HEK293 (cell line): ENCODE measurements at regions not wholly inside any gene's neighbourhood (a gene's known extent, or its start where the extent isn't known, plus 50 kb on each side); places are given as distances from the start of the nearest gene placed in this dataset.

Experiments
- CTCF ChIA-PET: fragments of 350-600 bp; formaldehyde crosslinking; extraction: SDS; loops from one replicate; lab custom pipeline; 2021; ENCODE audit warnings: antibody characterized with exemption; lab: Yijun Ruan, JAX
- POLR2A ChIA-PET: fragments of 300-600 bp; formaldehyde crosslinking; extraction: SDS; loops from one replicate; lab custom pipeline; 2020; ENCODE audit warnings: antibody characterized with exemption, inconsistent platforms; lab: Yijun Ruan, JAX
- H3K27ac ChIP-seq: fragments of 200-500 bp; sonication (Bioruptor generic); 2 replicates; pipeline ENCODE4 v1.5.1; 2014; ENCODE audit warnings: low read depth, low read length, control low read depth, inconsistent platforms; ENCODE audit errors: extremely low read depth
- H3K36me3 ChIP-seq, 2 experiments: fragments of 200-500 bp in 1 of 2; sonication (Bioruptor generic) in 1 of 2; 1 replicate in 1 of 2; 2 replicates in 1 of 2; pipeline ENCODE4 v1.5.1; 2014 to 2017; ENCODE audit warnings: inconsistent platforms in 2 of 2, low read length in 2 of 2; ENCODE audit not compliant: control insufficient read depth in 2 of 2, insufficient read depth in 1 of 2
- H3K4me1 ChIP-seq: fragments of 200-500 bp; sonication (Bioruptor generic); 2 replicates; pipeline ENCODE4 v1.5.1; 2014; ENCODE audit warnings: mild to moderate bottlenecking, low read length, inconsistent platforms; ENCODE audit not compliant: control insufficient read depth, insufficient read depth
- H3K4me3 ChIP-seq: 2 replicates; pipeline ENCODE4 v1.5.1; 2011; ENCODE audit warnings: low read depth, mild to moderate bottlenecking, control low read depth, low read length, moderate library complexity
- H3K9me3 ChIP-seq: fragments of 200-500 bp; sonication (Bioruptor generic); 2 replicates; pipeline ENCODE4 v1.5.1; 2014; ENCODE audit warnings: low read depth, low read length, inconsistent platforms; ENCODE audit not compliant: control insufficient read depth, insufficient read depth
- GLI2 ChIP-seq: fragments of 450-650 bp; formaldehyde crosslinking; IDR thresholded peaks from 2 replicates; pipeline ENCODE4; 2017; ENCODE audit warnings: missing biosample characterization, missing genetic modification characterization, low read depth, borderline replicate concordance
- IKZF3 ChIP-seq: fragments of 450-650 bp; IDR thresholded peaks from 2 replicates; pipeline ENCODE4 v1.5.0; 2018; ENCODE audit warnings: missing biosample characterization, mild to moderate bottlenecking, missing genetic modification characterization, moderate library complexity
- OVOL3 ChIP-seq: fragments of 450-650 bp; formaldehyde crosslinking; IDR thresholded peaks from 2 replicates; pipeline ENCODE4 v1.5.1; 2016; ENCODE audit warnings: missing biosample characterization, missing genetic modification characterization
- SCRT1 ChIP-seq: fragments of 450-650 bp; formaldehyde crosslinking; IDR thresholded peaks from 2 replicates; pipeline ENCODE4 v1.5.1; 2016; ENCODE audit warnings: missing biosample characterization, missing genetic modification characterization, borderline replicate concordance
- SCRT2 ChIP-seq: fragments of 450-650 bp; formaldehyde crosslinking; IDR thresholded peaks from 2 replicates; pipeline ENCODE4 v1.5.1; 2016; ENCODE audit warnings: missing biosample characterization, missing genetic modification characterization
- ZBTB49 ChIP-seq: fragments of 450-650 bp; formaldehyde crosslinking; IDR thresholded peaks from 2 replicates; pipeline ENCODE4 v1.5.1; 2016; ENCODE audit warnings: missing biosample characterization, missing genetic modification characterization, low read depth
- ZNF155 ChIP-seq: fragments of 450-650 bp; formaldehyde crosslinking; IDR thresholded peaks from 2 replicates; pipeline ENCODE4 v1.5.1; 2016; ENCODE audit warnings: missing biosample characterization, missing genetic modification characterization
- ZNF157 ChIP-seq: fragments of 450-650 bp; formaldehyde crosslinking; IDR thresholded peaks from 2 replicates; pipeline ENCODE4 v1.5.1; 2016; ENCODE audit warnings: missing biosample characterization, missing genetic modification characterization
- ZNF19 ChIP-seq: fragments of 450-650 bp; formaldehyde crosslinking; IDR thresholded peaks from 2 replicates; pipeline ENCODE4; 2016; ENCODE audit warnings: missing biosample characterization, missing genetic modification characterization, low read depth
- ZNF214 ChIP-seq: fragments of 450-650 bp; formaldehyde crosslinking; IDR thresholded peaks from 2 replicates; pipeline ENCODE4 v1.5.1; 2017; ENCODE audit warnings: missing biosample characterization, mild to moderate bottlenecking, missing genetic modification characterization, borderline replicate concordance
- ZNF239 ChIP-seq: fragments of 450-650 bp; formaldehyde crosslinking; IDR thresholded peaks from 2 replicates; pipeline ENCODE4 v1.5.1; 2016; ENCODE audit warnings: missing biosample characterization, missing genetic modification characterization
- ZNF501 ChIP-seq: fragments of 450-650 bp; formaldehyde crosslinking; IDR thresholded peaks from 2 replicates; pipeline ENCODE4 v1.5.1; 2016; ENCODE audit warnings: missing biosample characterization, missing genetic modification characterization
- ZNF560 ChIP-seq: fragments of 450-650 bp; formaldehyde crosslinking; IDR thresholded peaks from 2 replicates; pipeline ENCODE4 v1.5.1; 2017; ENCODE audit warnings: missing biosample characterization, missing genetic modification characterization, borderline replicate concordance
- ZNF561 ChIP-seq: fragments of 450-650 bp; IDR thresholded peaks from 2 replicates; pipeline ENCODE4 v1.5.1; 2018; ENCODE audit warnings: missing biosample characterization, missing genetic modification characterization, borderline replicate concordance
- ZNF585B ChIP-seq: fragments of 450-650 bp; formaldehyde crosslinking; IDR thresholded peaks from 2 replicates; pipeline ENCODE4 v1.5.1; 2016; ENCODE audit warnings: missing biosample characterization, missing genetic modification characterization
- ZNF654 ChIP-seq: fragments of 450-650 bp; formaldehyde crosslinking; IDR thresholded peaks from 2 replicates; pipeline ENCODE4 v1.5.1; 2016; ENCODE audit warnings: low read depth, missing biosample characterization, missing genetic modification characterization
- ZNF660 ChIP-seq: fragments of 450-650 bp; IDR thresholded peaks from 2 replicates; pipeline ENCODE4 v1.5.1; 2018; ENCODE audit warnings: missing biosample characterization, mild to moderate bottlenecking, missing genetic modification characterization
- ZNF677 ChIP-seq: fragments of 450-650 bp; IDR thresholded peaks from 2 replicates; pipeline ENCODE4 v1.5.0; 2018; ENCODE audit warnings: missing biosample characterization, mild to moderate bottlenecking, missing genetic modification characterization, moderate library complexity
- ZNF791 ChIP-seq: fragments of 450-650 bp; formaldehyde crosslinking; IDR thresholded peaks from 2 replicates; pipeline ENCODE4 v1.5.1; 2016; ENCODE audit warnings: missing biosample characterization, missing genetic modification characterization
- TF ChIP-seq, protein P1 (sequence below): fragments of 450-650 bp; formaldehyde crosslinking; IDR thresholded peaks from 2 replicates; pipeline ENCODE4 v1.5.1; 2016; ENCODE audit warnings: missing biosample characterization, missing genetic modification characterization
- TF ChIP-seq, protein P2 (sequence below): fragments of 450-650 bp; formaldehyde crosslinking; IDR thresholded peaks from 2 replicates; pipeline ENCODE4 v1.5.1; 2017; ENCODE audit warnings: missing biosample characterization, missing genetic modification characterization
- TF ChIP-seq, protein P3 (sequence below): fragments of 450-650 bp; formaldehyde crosslinking; IDR thresholded peaks from 2 replicates; pipeline ENCODE4 v1.5.1; 2016; ENCODE audit warnings: missing biosample characterization, missing genetic modification characterization

DNA sequence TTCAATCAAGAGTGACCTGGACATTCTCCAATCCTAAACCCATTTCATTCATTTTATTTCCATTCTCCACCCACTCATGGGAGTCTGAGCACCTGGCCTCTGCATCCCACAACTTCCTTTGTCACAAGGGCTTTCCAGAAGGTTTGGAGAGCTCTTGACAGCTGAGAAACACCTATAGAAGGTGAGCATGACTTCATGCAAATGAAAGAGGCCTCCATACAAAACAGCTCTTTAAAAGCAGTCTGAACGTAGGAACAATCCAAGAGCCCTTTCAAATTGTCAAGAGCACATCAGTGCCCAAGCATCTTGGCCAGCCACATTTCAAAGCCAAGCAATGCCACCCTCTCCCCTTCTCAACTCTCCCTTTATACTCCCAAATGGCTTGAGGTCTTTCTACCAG lies 74.9 kb upstream of the RAP2C start (continued):
- TF ChIP-seq, protein P1, sequence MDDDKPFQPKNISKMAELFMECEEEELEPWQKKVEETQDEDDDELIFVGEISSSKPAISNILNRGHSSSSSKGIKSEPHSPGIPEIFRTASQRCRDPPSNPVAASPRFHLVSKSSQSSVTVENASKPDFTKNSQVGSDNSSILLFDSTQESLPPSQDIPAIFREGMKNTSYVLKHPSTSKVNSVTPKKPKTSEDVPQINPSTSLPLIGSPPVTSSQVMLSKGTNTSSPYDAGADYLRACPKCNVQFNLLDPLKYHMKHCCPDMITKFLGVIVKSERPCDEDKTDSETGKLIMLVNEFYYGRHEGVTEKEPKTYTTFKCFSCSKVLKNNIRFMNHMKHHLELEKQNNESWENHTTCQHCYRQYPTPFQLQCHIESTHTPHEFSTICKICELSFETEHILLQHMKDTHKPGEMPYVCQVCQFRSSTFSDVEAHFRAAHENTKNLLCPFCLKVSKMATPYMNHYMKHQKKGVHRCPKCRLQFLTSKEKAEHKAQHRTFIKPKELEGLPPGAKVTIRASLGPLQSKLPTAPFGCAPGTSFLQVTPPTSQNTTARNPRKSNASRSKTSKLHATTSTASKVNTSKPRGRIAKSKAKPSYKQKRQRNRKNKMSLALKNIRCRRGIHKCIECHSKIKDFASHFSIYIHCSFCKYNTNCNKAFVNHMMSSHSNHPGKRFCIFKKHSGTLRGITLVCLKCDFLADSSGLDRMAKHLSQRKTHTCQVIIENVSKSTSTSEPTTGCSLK (tag by site-specific recombination) = no peak
- TF ChIP-seq ZNF791 (tag by site-specific recombination) = no peak
- no peak for TF ChIP-seq ZNF157
- TF ChIP-seq ZNF214 (tag by site-specific recombination) = no peak
- no peak for TF ChIP-seq ZNF560

DNA sequence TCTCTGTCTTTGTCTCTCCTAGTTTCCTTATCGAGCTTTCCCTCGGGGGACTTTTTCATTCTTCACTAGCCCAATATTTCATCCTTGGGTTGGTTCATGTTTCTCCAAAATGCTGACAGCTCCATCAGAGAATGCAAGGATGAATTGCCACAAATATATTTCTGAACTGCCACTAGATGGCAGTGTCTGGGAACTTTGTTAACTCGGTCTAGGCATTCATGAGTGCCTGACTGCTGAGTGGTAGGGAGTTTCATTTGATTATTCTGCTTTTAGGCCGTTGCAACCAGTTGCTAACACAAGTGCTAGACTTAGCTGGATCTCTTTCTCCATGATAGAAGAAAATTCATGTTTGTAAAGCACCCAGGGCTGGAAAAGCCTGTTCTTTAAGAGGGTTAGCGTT lies 73.5 kb upstream of the RAP2C start:
- H3K4me3 ChIP-seq = no peak overlapping the region
- H3K36me3 ChIP-seq = no peaks in the 10 kb centered on the region
- H3K27ac ChIP-seq = no peak overlapping the region; the same call in 1 of the 2 replicates
- H3K4me1 ChIP-seq = no peaks in the 10 kb centered on the region
- no peaks in the 10 kb centered on the region for H3K9me3 ChIP-seq
- POLR2A ChIA-PET = no interaction called here
- TF ChIP-seq ZNF660 (tag by site-specific recombination) (peak; percentile 48; the same call in 1 of the 2 replicates), ZNF239 (no peak), ZBTB49 (tag by site-specific recombination) (no peak), ZNF501 (no peak), ZNF155 (tag by site-specific recombination) (no peak), IKZF3 (no peak), ZNF585B (tag by site-specific recombination) (no peak), SCRT1 (tag by site-specific recombination) (peak; percentile 27; the same call in 1 of the 2 replicates), ZNF19 (tag by site-specific recombination) (no peak), ZNF677 (tag by site-specific recombination) (no peak), ZNF561 (no peak), GLI2 (tag by site-specific recombination) (no peak), ZNF654 (peak; percentile 83), SCRT2 (tag by site-specific recombination) (peak; percentile 42; the same call in 1 of the 2 replicates), OVOL3 (tag by site-specific recombination) (no peak)
- TF ChIP-seq, protein P2, sequence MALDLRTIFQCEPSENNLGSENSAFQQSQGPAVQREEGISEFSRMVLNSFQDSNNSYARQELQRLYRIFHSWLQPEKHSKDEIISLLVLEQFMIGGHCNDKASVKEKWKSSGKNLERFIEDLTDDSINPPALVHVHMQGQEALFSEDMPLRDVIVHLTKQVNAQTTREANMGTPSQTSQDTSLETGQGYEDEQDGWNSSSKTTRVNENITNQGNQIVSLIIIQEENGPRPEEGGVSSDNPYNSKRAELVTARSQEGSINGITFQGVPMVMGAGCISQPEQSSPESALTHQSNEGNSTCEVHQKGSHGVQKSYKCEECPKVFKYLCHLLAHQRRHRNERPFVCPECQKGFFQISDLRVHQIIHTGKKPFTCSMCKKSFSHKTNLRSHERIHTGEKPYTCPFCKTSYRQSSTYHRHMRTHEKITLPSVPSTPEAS = no peak
- TF ChIP-seq, protein P3, sequence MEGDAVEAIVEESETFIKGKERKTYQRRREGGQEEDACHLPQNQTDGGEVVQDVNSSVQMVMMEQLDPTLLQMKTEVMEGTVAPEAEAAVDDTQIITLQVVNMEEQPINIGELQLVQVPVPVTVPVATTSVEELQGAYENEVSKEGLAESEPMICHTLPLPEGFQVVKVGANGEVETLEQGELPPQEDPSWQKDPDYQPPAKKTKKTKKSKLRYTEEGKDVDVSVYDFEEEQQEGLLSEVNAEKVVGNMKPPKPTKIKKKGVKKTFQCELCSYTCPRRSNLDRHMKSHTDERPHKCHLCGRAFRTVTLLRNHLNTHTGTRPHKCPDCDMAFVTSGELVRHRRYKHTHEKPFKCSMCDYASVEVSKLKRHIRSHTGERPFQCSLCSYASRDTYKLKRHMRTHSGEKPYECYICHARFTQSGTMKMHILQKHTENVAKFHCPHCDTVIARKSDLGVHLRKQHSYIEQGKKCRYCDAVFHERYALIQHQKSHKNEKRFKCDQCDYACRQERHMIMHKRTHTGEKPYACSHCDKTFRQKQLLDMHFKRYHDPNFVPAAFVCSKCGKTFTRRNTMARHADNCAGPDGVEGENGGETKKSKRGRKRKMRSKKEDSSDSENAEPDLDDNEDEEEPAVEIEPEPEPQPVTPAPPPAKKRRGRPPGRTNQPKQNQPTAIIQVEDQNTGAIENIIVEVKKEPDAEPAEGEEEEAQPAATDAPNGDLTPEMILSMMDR (tag by site-specific recombination) = peak; percentile 52; the same call in 1 of the 2 replicates
- TF ChIP-seq, all 188 proteins: peak for 5
- CTCF ChIA-PET = interaction anchor here (0.5 to 3.2 kb wide), 49 partner anchors 8 to 1869 kb away, joined by 3 to 58 read pairs (median 4); partner anchors contain the start of gene RAP2C
